ENCODE measurements at regions not wholly inside any gene's neighbourhood (a gene's known extent, or its start where the extent isn't known, plus 50 kb on each side); places are given as distances from the start of the nearest gene placed in this dataset.

GRCh38 chr15:47900751-47901150 is 183.4 kb downstream of the SEMA6D start:
- no peak for TF ChIP-seq POLR2A (IDR thresholded peaks at IDR 0.05)
- no peak for TF ChIP-seq CTCF (IDR thresholded peaks at IDR 0.05)
